Rectal smooth muscle tissue (tissue), 1 donor: ENCODE measurements at regions not wholly inside any gene's neighbourhood (a gene's known extent, or its start where the extent isn't known, plus 50 kb on each side); places are given as distances from the start of the nearest gene placed in this dataset.
"Not testable (repeated sequence)": the region's sequence is repeated elsewhere in the genome, so short reads cannot be mapped to it uniquely, and the experiment has no call there.

ENCODE experiments used
- H3K27ac ChIP-seq: one replicate; pipeline ENCODE4 v1.7.0; 2013; ENCODE audit warnings: low read depth, low read length, inconsistent platforms
- H3K27me3 ChIP-seq: one replicate; pipeline ENCODE4 v1.7.0; 2013; ENCODE audit warnings: low read length; ENCODE audit not compliant: control insufficient read depth, insufficient read depth
- H3K36me3 ChIP-seq: one replicate; pipeline ENCODE4 v1.7.0; 2013; ENCODE audit warnings: low read length; ENCODE audit not compliant: control insufficient read depth, insufficient read depth
- H3K4me1 ChIP-seq: one replicate; pipeline ENCODE4 v1.7.0; 2013; ENCODE audit warnings: low read length; ENCODE audit not compliant: control insufficient read depth, insufficient read depth
- H3K4me3 ChIP-seq: one replicate; pipeline ENCODE4 v1.7.0; 2013; ENCODE audit warnings: low read length
- H3K9ac ChIP-seq: one replicate; pipeline ENCODE4 v1.7.0; 2013; ENCODE audit warnings: low read length

DNA sequence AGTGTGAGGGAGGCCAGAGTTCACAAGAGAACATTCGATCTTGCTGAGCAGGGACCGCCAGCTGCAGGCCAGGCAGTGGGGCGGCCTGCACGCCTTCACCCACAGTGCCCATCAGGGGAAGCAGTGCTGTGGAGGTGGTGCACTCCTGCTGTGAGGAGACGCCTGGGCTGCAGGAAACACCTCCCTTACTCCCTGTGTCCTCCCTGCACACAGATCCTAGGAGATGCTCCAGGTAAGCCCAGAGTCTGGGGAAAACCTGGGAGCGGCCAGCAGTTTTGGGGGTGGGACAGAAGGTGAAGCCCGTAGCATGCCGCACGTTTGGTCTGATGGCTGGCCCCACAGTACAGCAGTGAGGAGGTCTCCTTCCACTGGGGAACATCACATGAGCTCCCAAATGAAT, 180.8 kb upstream of the RAB6C start:
- Histone ChIP-seq H3K4me3 (no peak overlapping the region), H3K9ac (no peak overlapping the region), H3K27ac (no peak overlapping the region), H3K4me1 (no peaks in the 10 kb centered on the region), H3K36me3 (no peaks in the 10 kb centered on the region), H3K27me3 (no peaks in the 10 kb centered on the region)

DNA sequence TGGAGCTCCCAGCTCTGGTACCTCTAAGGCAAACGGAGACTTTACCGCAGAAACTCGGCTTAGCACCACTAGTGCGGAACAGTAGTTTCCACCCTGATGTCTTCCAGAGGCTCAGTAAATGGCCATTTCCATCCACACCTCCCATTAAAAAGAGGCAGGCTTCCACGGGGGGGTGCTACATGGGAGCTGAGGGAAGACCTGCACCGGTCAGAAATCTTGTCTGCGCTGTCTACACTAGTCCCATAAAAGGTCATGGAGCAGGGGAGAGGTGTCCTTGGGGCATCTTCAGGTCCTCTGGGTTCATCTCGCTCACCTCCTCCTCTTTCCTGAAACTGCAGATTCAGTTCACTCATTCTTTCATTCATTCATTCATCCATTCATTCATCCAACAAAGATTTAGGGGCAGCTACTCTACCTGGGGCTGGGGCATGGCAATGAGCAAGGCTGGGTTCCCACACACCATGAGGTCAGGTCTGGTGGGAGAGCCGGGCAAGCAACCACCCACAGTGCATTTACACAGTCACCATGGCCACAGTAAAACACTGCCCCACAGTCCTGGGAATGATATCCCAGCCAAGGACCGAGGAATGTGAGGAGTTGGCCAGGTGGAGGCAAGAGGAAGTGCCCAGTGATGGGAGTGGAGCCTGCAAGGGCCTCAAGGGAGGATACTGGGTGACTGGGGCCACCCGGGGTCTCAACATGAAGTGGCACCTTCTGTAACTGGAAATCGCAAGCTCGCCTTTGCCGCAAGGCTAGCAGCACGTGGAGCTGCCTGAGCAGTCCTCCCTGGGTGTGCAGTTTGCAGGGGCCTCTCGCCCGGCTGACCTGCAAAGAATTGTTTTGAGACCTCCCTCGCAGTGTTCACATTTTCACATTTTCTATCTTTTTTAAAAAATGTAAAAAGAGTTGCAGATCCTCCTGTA, 180.2 kb upstream of the RAB6C start:
- H3K4me3 ChIP-seq, result no peak overlapping the region
- H3K9ac ChIP-seq, result no peak overlapping the region
- H3K27me3 ChIP-seq, result no peaks in the 10 kb centered on the region
- no peaks in the 10 kb centered on the region for H3K36me3 ChIP-seq
- H3K4me1 ChIP-seq, result no peaks in the 10 kb centered on the region
- H3K27ac ChIP-seq, result no peak overlapping the region

DNA sequence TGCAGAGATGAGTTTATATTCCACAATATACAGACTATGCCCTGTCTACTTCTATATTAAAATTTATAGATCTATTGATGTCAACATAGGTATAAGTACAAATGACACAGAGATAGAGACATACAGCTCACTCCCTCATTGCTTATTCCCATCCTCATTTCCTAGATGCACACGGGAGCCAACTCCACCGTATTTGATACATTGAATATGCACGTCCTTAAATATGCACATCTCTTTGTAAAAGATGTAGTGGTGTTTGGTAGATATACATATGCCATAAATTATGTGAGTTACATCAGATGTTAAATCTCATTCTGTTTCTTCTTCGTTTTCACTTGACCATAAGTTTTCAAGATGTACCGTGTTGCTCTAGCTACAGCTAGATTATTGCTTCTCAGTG, 179.2 kb upstream of the RAB6C start:
- Histone ChIP-seq H3K9ac (no peak overlapping the region), H3K27ac (no peak overlapping the region), H3K36me3 (no peaks in the 10 kb centered on the region), H3K4me1 (no peaks in the 10 kb centered on the region), H3K27me3 (no peaks in the 10 kb centered on the region), H3K4me3 (no peak overlapping the region)

DNA sequence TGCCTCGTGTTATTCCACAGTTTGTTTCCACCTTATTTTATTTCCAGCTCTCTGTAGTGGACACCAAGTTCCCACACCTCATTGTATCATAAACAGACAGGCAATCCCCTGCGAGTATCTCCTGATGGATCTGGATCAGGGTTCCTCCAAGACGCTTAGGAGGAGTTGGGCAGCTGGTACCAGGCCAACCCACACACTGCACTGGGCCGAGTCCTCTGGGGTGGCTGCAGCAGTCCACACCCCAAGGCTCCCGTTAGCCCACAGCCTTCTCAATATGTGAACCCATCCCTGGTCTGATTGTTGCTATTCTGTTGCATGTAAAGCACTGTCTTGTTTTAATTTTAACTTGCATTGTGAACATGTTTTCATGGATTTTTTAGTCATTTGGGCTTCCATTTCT, 178.8 kb upstream of the RAB6C start:
- Histone ChIP-seq H3K36me3 (no peaks in the 10 kb centered on the region), H3K4me3 (no peak overlapping the region), H3K4me1 (no peaks in the 10 kb centered on the region), H3K27me3 (no peaks in the 10 kb centered on the region), H3K27ac (no peak overlapping the region), H3K9ac (no peak overlapping the region)

DNA sequence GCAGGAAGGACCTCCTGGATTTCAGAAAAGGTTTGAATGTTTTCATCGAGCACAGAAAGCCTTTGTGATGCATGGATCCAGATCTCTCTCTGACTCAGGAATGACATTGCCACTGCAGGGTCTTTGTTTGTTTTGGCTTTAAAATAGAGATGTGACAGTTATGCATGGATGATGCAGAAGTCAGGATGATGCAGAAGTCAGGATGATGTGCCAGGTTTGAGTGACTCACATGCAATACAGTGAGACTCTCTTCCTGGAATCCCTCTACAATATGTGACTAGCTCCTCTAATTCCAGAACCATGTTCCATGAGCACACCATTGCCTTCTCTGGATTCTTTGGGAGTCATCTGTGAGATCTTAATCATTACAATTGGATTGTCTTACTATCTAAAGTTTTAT, 177.9 kb upstream of the RAB6C start:
- Histone ChIP-seq H3K4me3 (no peak overlapping the region), H3K4me1 (no peaks in the 10 kb centered on the region), H3K27me3 (no peaks in the 10 kb centered on the region)

DNA sequence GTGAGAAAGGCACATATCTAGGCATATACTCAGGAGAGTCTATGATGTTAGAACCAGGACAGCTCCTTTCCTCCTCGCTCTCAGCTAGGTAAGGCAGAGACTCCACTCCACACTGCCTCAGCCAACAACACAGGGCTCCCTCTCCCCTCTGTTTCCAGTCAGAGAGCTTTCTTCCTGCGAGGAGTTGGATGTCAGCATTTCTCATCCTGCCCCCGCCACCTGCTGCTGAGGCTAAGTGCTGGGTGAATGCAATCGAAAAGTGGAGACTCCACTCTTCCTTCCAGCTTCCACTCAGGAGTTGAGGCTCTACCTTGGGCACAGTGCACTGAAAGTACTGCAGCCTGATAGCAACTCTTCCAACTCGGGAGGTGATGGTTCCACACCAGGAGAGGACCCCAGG, 177.2 kb upstream of the RAB6C start:
- H3K27me3 ChIP-seq, result no peaks in the 10 kb centered on the region
- no peaks in the 10 kb centered on the region for H3K4me1 ChIP-seq
- H3K36me3 ChIP-seq, result no peaks in the 10 kb centered on the region
- no peak overlapping the region for H3K9ac ChIP-seq
- no peak overlapping the region for H3K4me3 ChIP-seq
- no peak overlapping the region for H3K27ac ChIP-seq

More for the DNA sequence above, 177.9 kb upstream of the RAB6C start:
- Histone ChIP-seq H3K9ac (no peak overlapping the region), H3K36me3 (no peaks in the 10 kb centered on the region), H3K27ac (no peak overlapping the region)

DNA sequence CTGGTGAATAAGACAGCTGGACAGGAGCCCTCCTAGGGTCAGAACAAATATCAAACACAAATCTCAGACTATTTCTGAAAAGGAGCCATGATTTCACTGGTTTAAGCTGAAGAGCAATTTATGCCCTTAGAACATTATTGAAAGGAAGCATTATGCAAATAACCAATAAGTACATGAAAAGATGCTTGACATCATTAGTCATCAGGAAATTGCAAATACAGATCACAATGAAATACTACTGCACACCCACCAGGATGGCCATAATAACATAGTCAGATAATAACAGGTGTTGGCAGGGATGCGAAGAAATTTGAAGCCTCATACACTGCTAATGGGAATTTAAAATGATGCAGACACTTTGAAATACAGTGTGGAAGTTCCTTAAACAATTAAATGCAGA, 176.4 kb upstream of the RAB6C start:
- no peaks in the 10 kb centered on the region for H3K4me1 ChIP-seq
- H3K9ac ChIP-seq, result no peak overlapping the region
- no peak overlapping the region for H3K27ac ChIP-seq
- no peaks in the 10 kb centered on the region for H3K36me3 ChIP-seq
- H3K27me3 ChIP-seq, result no peaks in the 10 kb centered on the region
- no peak overlapping the region for H3K4me3 ChIP-seq

DNA sequence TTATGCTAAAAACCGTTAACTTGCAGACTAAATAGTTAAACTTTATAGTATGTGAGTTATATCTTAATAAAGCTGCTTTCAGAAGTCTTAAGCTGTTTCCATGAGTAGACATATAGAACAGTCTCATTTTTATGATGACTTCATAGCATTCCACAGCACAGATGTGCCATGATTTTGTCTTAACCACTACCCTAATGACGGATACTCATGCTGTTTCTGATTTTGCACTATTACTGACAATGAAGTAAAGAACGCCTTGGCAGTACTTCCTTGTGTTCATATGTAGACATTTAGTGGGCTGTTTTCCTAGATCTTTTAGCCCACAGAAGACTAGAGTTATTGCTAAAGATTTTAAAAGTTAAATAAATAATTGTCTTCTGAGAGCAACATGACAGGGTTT, 175.6 kb upstream of the RAB6C start:
- Histone ChIP-seq H3K27ac (no peak overlapping the region), H3K36me3 (no peaks in the 10 kb centered on the region), H3K9ac (no peak overlapping the region), H3K27me3 (no peaks in the 10 kb centered on the region), H3K4me3 (no peak overlapping the region), H3K4me1 (no peaks in the 10 kb centered on the region)

DNA sequence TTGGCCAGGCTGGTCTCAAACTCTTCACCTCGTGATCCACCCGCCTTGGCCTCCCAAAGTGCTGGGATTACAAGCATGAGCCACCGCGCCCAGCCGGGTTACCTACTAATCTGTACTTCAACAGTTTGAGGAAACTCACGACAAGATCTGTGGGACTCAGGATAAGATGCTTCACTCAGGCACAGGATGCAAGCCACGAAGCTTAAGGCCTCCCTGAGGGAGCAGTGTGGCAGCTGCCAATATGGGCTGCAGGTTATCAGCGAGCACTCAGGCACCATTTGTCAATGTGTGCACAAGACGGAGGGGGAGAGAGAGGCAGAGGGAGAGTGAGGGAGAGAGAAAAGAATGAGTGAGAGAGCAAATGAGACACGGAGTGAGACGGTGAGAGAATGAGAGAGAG, 173.6 kb upstream of the RAB6C start:
- Histone ChIP-seq H3K4me3 (no peak overlapping the region), H3K36me3 (no peaks in the 10 kb centered on the region), H3K9ac (no peak overlapping the region), H3K27ac (no peak overlapping the region), H3K27me3 (no peaks in the 10 kb centered on the region), H3K4me1 (no peaks in the 10 kb centered on the region)

DNA sequence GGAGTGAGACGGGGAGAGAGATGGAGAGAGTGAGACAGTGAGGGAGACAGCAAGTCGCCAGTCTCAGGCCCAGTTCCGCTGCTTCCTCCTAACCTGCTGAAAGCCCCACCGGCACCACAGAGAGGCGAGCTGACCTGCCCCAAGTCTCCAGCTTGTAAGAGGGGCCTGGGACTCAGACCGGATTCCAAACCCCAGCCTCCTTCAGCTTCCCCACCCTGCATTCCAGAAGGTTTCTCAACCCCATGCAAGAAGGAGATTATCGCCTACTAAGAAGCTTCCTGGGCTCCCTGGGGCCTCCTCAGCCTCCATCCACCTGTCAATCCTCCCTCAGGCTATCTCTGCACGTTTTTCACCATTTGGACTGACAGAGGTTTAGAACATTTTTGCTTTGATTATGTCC, 173.1 kb upstream of the RAB6C start:
- no peaks in the 10 kb centered on the region for H3K36me3 ChIP-seq
- no peak overlapping the region for H3K27ac ChIP-seq
- no peaks in the 10 kb centered on the region for H3K27me3 ChIP-seq
- H3K4me3 ChIP-seq, result no peak overlapping the region
- no peak overlapping the region for H3K9ac ChIP-seq
- no peaks in the 10 kb centered on the region for H3K4me1 ChIP-seq

DNA sequence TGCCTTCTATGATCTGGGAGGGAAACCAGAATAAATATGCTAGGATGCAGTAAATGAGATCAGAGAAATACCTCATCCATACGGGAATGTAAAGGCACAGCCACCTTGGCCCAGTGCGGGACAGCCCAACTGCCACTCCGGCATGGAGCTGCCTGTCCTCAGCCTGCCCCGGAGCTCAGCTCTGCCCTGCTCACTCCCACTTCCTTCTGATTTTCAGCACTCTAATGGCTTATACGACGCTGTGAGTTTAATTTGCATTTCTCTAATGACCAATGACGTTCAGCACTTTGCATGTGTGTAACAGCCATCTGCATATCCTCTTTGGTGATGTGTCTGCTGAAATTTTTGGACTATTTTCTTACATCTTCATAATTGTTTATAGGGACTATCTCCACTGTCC, 172.5 kb upstream of the RAB6C start:
- Histone ChIP-seq H3K27me3 (no peaks in the 10 kb centered on the region), H3K36me3 (no peaks in the 10 kb centered on the region), H3K4me3 (no peak overlapping the region), H3K9ac (no peak overlapping the region), H3K4me1 (no peaks in the 10 kb centered on the region), H3K27ac (no peak overlapping the region)

DNA sequence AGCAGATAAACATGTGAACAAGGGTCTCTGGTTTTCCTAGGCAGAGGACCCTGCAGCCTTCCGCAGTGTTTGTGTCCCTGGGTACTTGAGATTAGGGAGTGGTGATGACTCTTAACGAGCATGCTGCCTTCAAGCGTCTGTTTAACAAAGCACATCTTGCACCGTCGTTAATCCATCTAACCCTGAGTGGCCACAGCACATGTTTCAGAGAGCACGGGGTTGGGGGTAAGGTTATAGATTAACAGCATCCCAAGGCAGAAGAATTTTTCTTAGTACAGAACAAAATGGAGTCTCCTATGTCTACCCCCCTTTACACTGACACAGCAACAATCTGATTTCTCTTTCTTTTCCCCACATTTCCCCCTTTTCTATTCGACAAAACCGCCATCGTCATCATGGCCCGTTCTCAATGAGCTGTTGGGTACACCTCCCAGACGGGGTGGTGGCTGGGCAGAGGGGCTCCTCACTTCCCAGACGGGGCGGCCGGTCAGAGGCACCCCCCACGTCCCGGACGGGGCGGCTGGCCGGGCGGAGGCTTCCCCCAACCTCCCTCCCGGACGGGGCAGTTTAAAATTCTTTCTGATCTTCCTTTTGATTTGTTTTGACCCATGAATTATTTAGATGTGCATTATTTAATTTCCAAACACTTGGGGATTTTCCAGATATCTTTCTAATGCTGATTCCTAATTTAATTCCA, 171.7 kb upstream of the RAB6C start:
- not testable (repeated sequence) for H3K27ac ChIP-seq, H3K27me3 ChIP-seq, H3K4me1 ChIP-seq, H3K36me3 ChIP-seq, H3K9ac ChIP-seq, H3K4me3 ChIP-seq

DNA sequence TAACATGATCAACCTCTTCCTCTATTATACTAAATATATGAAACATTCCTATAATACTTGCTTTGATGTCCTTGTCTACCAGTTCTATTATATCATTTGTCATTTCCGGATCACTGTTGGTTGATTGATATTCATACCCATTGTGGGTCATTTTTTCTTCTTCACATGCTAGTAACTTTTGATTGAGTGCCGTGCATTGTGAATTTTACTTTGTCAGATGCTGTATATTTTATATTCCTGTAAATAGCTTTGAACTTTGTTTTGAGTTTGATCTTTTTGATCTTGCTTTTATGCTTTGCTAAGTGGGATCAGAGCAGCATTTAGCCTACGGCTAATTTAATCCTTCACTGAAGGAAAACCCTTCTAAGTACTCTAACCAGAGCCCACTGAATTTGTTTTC, 168.9 kb upstream of the RAB6C start:
- Histone ChIP-seq H3K4me1 (no peaks in the 10 kb centered on the region), H3K9ac (no peak overlapping the region), H3K36me3 (no peaks in the 10 kb centered on the region), H3K27ac (no peak overlapping the region), H3K27me3 (no peaks in the 10 kb centered on the region), H3K4me3 (no peak overlapping the region)
